ENCODE measurements at regions not wholly inside any gene's neighbourhood (a gene's known extent, or its start where the extent isn't known, plus 50 kb on each side); places are given as distances from the start of the nearest gene placed in this dataset.

DNA sequence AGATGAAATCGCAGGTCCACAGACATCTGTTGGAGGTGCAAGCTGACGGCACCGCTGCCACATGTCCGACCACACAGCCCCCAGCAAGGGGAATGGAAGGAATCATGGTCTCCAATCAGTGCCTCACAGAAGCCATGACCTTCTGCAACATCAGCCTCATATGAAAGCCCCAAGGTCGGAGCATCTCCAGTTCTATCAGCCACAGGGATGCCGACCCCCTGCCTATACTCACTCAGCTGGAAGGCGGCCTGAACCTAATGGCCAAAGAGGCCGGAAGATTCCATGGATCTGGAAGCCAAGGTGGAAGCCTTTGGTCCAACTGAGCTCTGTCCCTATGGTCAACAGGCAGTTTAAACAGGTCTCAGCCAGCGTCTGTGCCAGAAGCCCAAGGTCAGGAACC lies 278.8 kb downstream of the TNS1 start:
- in situ Hi-C loops (cut with MboI; ENCODE audit: low sequenced_read_pairs) = loop anchor here (25.0 kb wide), 1 partner anchor 1037 kb away; the partner anchor contains the start of gene IGFBP5

DNA sequence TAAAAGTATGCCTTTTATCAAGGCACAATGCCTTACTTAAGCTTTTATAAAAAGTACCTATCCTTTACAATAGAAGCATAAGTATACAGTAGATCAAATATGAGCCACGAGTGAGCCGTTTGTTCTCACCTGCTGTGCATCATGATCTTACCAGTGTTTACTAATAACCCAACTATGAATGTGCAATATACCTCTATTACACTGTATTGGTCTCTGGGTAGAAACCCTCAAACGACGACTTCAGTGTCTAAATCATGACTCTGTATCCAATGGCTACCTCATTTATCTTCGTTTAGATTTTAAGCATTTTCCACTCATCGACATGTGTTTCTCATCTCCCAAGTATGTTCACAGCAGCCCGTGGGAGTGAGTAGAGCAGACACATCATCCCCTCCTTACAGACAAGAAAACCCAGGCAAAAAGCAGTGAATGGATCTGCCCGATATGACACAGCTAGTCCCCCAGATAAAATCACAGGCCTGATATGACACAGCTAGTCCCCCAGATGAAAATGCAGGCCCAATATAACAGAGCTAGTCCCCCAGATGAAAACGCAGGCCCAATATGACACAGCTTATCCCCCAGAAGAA lies 279.8 kb downstream of the TNS1 start:
- in situ Hi-C loops (cut with MboI; ENCODE audit: low sequenced_read_pairs) = loop anchor here (25.0 kb wide), 1 partner anchor 1036 kb away; the partner anchor contains the start of gene IGFBP5

DNA sequence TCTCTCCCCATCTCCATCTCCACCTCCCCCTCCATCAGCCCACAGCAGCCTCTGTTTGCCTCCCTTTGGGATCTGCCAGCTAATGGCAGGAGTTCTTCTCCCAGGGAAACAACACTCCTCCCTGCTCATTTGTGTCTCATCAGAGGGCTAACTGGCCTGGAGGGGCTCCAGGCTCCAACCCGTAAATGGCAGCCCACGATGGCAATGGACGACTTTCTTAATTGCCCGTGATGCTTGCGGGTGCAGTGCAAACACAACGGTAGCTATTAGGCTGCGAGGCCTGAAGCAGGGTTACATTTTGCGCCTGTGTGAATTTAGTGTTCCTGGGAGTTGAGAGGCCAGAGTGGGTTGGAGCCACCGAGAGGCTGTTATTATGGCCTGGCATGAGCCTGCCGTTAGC lies 285.1 kb downstream of the TNS1 start:
- in situ Hi-C loops (cut with MboI; ENCODE audit: low sequenced_read_pairs) = loop anchor here (25.0 kb wide), 1 partner anchor 1030 kb away; the partner anchor contains the start of gene IGFBP5

DNA sequence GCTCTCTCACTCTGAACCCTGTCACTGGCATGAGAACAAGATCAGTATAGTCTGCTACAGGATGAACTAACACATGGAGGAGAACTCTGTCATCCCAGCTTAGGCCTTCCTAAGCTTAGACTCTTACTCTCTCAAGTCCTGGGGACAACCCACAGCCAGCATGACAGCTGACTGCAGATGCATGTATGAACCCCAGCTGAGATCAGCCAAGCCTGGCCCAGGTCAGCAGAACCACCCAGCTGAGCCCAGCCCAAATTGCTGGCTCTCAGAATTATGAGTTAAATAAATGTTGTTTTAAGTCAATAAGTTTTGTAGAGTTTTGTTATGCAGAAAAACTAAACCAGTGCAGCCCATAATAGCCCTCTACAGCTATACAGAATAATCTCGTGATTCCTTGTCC lies 287.3 kb downstream of the TNS1 start:
- in situ Hi-C loops (cut with MboI; ENCODE audit: low sequenced_read_pairs) = loop anchor here (25.0 kb wide), 1 partner anchor 1028 kb away; the partner anchor contains the start of gene IGFBP5

DNA sequence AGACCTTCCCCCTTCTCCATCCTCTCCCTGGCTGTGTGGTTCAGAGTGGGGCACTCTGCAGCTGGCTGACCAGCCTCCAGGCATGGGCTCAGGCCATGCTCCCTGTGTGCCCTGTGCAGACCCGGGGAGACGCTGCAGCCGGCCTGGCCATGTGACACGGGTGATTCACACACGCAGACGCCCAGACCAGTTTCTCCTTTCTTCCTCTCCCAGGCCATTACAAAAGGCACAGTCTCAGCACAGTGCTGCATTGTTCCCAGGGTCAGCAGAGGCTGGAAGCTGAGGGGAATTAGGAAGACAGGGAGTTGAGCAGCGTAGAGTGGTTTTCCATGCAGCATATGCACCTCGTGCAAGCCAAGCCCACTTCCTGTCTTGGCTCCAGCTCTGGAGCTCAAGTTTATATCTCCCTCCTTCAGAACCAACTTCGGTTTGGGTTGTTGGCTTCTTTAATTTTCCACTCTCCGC lies 288.5 kb downstream of the TNS1 start:
- in situ Hi-C loops (cut with MboI; ENCODE audit: low sequenced_read_pairs) = loop anchor here (25.0 kb wide), 1 partner anchor 1027 kb away; the partner anchor contains the start of gene IGFBP5

DNA sequence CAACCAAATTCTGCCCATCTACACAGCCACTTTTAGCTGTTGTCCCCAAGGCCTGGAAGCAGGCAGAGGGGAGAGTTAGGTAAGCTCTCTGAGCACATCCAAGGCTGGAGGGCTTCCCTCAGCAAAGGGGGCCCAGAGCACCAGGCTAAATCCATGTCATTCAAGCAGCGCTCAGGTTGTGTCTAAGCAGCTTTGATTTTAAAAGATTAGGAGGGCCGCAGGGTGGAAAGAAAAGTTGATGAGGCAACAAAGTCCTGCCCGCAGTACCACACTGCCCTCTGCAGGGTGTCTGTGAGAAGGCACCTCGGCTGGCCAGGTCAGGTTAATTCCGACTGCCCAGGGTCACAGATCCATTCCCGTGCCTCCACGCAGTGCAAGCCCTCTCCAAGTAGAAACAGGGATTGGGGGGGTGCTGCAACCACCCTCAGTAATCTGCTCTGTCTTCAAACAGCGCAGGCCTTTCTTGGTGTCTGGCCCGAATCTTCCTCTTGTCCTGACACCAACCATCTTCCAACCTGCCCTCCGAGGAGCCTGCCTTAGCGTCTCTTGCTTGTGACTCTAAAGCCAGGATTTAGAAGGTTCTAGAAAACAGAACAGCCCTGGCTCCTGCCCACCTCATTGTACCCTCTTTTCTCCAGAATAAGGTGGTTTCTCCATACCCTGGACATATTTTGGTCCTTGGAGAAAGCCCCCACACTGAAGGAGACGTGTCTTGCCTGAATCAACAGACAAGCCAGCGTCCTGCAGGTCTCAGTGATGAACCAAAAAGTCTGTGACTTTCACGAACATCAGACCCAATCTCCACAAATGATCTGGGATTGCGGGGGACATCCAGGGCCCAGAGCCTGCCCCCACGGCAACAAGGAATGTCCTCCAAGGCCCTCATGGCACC lies 289.2 kb downstream of the TNS1 start:
- in situ Hi-C loops (cut with MboI; ENCODE audit: low sequenced_read_pairs) = loop anchor here (25.0 kb wide), 1 partner anchor 1026 kb away; the partner anchor contains the start of gene IGFBP5

DNA sequence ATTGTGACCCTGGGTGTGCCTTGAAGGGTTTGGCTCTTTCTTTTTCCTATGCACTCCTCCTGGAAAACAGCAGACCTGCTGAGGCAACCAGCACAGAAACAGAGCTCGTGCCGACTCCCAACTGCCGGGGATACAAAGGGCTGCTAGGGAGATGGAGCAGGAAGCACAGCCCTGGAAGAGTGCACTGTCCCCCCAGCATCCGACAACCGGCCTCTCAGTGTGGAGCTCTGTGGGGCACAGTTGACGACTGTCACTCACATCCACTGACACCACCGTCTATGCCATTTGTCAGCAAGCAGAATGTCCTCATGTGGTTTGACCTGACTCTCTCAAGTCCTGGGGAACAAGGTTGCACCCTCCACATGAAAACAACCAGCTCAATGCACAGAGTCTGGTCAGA lies 290.4 kb downstream of the TNS1 start:
- in situ Hi-C loops (cut with MboI; ENCODE audit: low sequenced_read_pairs) = loop anchor here (25.0 kb wide), 1 partner anchor 1025 kb away; the partner anchor contains the start of gene IGFBP5

DNA sequence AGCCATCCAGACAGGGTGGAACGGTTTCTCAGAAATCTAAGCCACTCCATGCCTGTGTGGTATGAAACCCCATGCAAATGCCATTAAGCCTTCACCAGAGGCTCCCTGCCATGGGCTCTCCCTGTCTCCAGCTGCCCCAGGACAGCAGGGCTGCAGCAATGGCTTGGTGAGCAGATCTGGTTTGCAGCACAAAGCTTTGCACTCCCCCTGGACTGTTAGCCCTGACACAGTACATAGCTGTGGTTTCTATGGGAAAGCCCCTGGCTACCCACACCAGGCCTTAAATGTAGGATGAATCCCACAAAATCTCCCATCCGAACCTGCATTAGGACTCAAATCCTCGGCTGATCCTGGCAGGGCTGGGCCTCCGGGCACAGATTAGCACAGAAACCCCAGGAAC lies 291.6 kb downstream of the TNS1 start:
- in situ Hi-C loops (cut with MboI; ENCODE audit: low sequenced_read_pairs) = loop anchor here (25.0 kb wide), 1 partner anchor 1024 kb away; the partner anchor contains the start of gene IGFBP5

DNA sequence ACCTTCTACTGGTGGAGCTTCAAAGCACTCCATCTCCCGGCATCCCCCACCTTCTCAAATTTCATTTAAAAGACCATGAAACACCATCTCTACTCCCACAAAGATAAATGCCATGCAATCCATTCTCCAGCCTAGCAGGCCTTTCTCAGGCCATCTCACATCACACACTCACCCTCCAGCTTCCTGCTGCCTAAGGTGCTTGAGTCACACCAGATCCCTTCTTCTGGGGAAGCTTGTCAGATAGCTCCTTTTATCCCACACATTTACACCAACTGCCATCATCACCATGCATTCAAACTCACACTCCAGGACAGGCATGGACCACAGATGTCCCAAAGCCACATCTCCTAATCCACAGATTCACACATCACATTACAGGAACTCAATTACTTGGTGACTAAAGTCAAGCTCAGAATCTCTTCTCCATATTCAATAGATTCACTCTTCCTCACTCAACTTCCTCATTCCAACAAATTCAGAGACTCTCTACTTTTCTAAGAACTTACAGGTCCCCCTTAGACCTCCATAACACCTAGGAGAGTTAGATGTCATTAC lies 292.5 kb downstream of the TNS1 start:
- in situ Hi-C loops (cut with MboI; ENCODE audit: low sequenced_read_pairs) = loop anchor here (25.0 kb wide), 1 partner anchor 1023 kb away; the partner anchor contains the start of gene IGFBP5

DNA sequence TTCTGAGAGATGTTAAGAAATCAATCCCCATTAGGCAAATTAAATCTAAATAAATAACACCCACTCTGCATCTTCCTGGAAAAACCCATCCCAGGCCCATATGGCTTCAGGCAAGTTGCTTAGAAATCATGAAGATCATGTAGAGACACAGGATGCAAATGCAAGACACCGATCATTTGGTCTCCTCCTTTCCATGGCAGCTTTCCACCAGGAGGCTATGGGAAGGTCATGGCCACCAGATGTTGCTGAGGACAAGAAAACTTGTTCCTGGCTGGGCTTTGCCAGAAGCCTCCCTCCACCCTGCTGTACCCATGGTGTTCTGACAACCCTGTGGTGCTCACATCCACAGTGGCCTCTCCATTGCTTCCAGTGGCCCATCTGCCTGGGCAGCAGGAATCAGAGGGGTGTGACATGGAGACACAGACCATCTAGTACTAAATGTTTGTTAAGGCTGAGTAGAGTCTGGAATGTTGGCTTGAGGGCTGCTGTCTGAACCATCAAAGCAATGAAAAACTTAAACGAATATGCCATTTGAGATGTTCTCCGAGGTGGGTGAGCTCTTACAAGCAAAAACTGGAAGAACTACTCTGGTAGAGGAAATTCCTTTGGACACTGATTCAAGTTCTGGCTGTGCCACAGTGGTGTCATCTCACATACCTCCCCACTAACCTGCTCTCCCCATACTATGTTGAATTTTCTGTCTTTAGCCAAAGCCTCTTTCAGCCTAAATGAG lies 293.2 kb downstream of the TNS1 start:
- in situ Hi-C loops (cut with MboI; ENCODE audit: low sequenced_read_pairs) = loop anchor here (25.0 kb wide), 1 partner anchor 1022 kb away; the partner anchor contains the start of gene IGFBP5

DNA sequence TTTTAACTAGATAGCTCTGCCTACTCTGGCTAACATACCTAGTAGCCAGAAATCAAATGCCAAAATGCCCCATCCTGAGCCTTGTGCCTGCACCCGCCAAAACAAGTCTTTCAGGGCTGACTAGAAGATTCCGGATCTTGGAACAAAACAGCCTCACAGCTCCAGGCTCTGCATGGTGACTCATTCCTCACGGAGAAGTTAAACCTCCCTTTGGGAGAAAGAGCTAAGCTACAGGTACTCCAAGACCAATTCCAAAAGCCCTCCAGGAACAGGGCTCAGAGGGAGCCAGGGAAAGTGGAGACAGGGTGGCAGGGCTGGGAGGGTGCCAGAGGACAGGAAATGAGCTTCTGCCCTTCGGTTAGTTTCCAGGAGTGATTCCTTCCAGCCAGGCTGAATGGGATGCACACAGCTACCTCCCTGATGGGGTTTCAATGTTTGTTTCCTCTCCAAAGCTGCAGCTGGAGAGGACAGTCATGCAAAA lies 295.6 kb downstream of the TNS1 start:
- in situ Hi-C loops (cut with MboI; ENCODE audit: low sequenced_read_pairs) = loop anchor here (25.0 kb wide), 1 partner anchor 1020 kb away; the partner anchor contains the start of gene IGFBP5

DNA sequence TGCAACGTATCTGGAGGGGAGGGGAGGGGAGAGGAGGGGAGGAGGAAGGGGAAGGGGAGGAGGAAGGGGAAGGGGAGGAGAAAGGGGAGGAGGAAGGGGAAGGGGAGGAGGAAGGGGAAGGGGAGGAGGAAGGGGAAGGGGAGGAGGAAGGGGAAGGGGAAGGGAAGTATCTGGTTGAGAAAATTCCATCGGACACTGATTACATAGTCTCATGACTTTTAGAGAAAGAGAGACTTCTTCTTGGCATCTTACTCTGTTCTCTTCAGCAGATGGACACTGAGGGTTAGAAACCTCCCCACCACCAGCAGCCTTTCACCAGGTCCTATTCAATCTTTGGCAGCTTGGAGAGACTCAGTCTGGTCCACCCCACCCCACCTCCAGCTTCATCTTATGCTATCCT lies 296.3 kb downstream of the TNS1 start:
- in situ Hi-C loops (cut with MboI; ENCODE audit: low sequenced_read_pairs) = loop anchor here (25.0 kb wide), 1 partner anchor 1019 kb away; the partner anchor contains the start of gene IGFBP5

DNA sequence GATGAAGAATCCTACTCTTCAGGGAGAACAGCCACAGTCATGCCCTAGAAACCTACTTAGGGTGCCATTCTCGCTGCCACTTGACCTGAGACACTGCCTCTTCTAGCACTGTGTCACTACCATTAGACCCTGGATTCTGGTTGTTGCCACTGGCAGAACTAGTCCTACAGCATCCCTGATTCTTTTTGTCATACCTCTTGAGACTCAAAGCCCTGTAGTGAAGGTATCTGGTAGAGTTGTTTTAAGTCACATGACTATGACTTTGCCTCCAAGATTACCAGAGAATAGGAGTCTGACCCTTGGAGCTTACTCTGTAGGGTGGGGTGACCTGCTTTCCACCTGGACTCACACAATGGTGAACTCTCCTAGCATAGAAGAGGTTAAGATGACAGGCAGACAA lies 296.7 kb downstream of the TNS1 start:
- in situ Hi-C loops (cut with MboI; ENCODE audit: low sequenced_read_pairs) = loop anchor here (25.0 kb wide), 1 partner anchor 1019 kb away; the partner anchor contains the start of gene IGFBP5

DNA sequence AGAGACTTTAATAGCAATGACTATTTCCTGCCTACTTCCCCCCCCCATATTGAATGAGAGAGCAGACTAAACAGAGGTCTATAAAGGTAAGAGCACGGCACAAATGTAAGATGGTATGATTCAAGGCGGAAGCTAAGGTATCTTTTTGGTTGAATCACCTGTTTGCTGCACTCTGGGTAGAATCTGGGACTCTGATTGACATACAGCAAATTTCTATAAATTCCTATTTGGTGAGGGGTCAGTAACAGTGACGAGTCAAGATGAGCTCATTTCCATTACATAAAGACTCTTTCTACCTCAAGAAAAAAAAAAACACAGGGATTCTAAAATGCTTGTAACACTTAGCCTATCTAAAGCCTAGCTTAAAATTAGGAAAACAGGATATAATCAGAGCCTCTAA lies 297.3 kb downstream of the TNS1 start:
- in situ Hi-C loops (cut with MboI; ENCODE audit: low sequenced_read_pairs) = loop anchor here (25.0 kb wide), 1 partner anchor 1018 kb away; the partner anchor contains the start of gene IGFBP5

DNA sequence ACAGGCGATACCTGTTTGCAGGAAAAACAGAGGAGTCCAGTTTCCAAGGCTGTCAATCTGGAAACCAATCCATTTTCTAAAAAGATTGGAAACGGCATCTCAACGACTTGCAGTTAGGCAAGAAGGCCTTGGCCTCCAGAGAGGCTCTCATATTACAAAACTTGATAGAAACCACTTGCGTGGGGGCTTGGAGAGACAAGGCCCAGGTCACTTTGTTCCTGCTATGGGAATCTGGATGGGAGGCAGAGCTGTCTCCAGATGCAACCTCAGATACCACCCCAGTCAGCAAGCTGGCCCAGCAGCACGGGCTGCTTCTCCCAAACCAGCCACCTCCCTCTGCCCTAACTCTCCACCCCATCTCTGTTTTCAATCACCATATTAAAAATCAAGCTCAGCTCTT lies 298.8 kb downstream of the TNS1 start:
- in situ Hi-C loops (cut with MboI; ENCODE audit: low sequenced_read_pairs) = loop anchor here (25.0 kb wide), 1 partner anchor 1017 kb away; the partner anchor contains the start of gene IGFBP5

DNA sequence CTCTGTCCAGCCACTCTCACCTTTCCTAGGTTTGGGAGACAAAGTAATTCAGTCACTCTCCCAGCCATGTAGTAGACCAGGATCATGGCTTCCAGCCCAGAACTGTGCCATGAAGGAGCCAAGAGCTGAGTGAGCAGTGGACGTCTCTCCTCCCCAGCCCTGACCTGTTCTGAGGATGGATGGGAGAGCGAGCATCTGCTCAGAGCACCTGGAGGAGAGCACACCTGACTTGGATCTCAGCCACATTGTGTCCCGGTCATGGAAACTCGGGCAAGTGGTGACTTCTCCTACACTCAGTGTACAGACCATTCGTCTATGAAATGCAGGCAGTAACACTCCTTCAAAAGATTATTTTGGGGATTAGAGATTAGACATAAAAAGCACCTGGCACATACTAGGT lies 299.7 kb downstream of the TNS1 start:
- in situ Hi-C loops (cut with MboI; ENCODE audit: low sequenced_read_pairs) = loop anchor here (25.0 kb wide), 1 partner anchor 1016 kb away; the partner anchor contains the start of gene IGFBP5

DNA sequence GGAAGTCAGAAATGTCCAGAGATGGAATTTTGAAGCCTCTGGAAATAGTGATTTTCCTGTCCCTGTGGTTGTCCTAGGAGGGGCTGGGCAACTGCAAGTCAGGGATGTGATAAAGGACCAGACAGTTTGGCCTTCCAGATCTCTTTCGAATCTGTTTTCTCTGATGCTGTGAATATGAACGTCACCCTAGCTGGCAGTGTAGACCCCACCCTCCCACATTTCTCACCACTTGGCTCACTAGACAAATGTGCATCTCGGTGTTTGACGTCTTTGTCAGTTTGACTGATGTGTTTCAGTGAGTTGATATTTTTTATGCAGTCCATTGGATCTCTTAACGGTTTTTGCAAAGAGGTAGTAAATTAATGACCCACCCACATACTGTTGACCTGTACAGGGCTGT lies 301.2 kb downstream of the TNS1 start:
- in situ Hi-C loops (cut with MboI; ENCODE audit: low sequenced_read_pairs) = loop anchor here (25.0 kb wide), 1 partner anchor 1014 kb away; the partner anchor contains the start of gene IGFBP5

DNA sequence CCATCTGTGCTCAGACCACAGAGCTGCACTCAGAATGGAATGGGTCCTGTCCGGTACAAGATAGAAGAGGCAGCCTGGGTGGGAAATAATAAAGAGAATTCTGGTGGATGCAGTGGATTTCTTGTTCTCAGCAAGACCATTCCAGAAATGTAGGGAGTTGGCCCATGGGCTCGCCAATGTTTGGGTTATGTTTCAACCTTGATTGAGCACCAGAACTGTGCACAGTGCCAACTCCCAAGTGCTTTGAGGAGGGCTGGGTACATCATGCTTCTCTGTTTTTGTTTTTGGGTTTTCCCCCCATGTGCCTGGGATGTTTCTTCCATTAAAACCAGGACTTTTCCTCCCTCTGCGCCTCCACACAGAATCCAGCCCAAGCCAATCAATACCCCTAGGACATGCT lies 304.1 kb downstream of the TNS1 start:
- in situ Hi-C loops (cut with MboI; ENCODE audit: low sequenced_read_pairs) = no loop called here

DNA sequence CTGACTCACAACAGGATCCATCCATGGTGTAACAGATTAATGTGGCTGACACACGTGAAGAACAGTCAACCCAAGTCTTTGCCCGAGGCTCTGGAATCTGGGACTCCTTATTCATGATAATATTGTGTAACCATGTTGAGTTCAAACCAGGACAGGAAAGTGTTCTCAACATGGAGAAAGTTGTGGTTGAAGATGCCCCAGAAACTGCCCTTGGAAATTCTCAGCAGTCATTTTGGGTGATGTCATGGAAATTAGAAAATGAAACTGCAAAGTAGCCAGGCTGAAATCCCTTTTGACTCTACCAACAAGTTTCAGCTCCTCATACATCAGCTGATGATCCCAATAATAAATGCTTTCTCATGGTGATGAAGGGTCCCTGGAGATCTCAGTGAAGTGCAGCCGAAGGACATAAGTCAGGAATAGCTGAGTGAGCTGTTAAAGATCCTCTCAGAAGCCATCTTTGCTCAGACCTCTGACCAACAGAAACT lies 307.7 kb downstream of the TNS1 start:
- in situ Hi-C loops (cut with MboI; ENCODE audit: low sequenced_read_pairs) = no loop called here

DNA sequence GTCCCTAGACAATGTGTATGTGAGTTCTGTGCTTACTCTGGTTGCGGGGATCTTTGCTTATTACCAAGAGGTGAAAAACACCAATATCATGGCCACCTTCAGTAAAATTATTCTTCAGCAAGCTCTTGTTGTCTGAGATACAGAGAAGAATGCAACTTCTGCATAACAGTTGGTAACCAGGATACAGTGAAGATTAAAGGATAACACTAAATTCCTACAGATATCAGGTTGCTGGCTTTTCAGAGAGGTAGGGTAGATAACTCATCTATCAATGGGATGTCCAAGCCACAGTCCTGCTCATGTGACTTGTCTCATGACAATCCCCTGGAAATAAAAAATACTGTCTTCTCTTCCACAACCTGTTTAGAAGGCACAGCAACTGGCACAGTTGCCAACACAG lies 308.5 kb downstream of the TNS1 start:
- in situ Hi-C loops (cut with MboI; ENCODE audit: low sequenced_read_pairs) = no loop called here
